ENCODE measurements at regions not wholly inside any gene's neighbourhood (a gene's known extent, or its start where the extent isn't known, plus 50 kb on each side); places are given as distances from the start of the nearest gene placed in this dataset.
"Not testable (repeated sequence)": the region's sequence is repeated elsewhere in the genome, so short reads cannot be mapped to it uniquely, and the experiment has no call there.

- not testable (repeated sequence) for DNase-seq
These were observed 54.4 kb upstream of the MUCL1 start for GRCh38 chr12:54799966-54800365.

GRCh38 chr12:54798651-54799050, 55.7 kb upstream of the MUCL1 start:
- DNase-seq = no peak

GRCh38 chr12:54796991-54797390, 57.3 kb upstream of the MUCL1 start:
- no peak for DNase-seq

GRCh38 chr12:54795644-54796043, 58.7 kb upstream of the MUCL1 start:
- no peak for DNase-seq

- DNase-seq = no peak
These were observed 68.2 kb upstream of the MUCL1 start for GRCh38 chr12:54786081-54786480.

- DNase-seq = no peak
These were observed 70.2 kb upstream of the MUCL1 start for GRCh38 chr12:54784115-54784514.

GRCh38 chr12:54777031-54777430, 77.3 kb upstream of the MUCL1 start:
- DNase-seq = peak in 1 of 2 donors; percentile 3

GRCh38 chr12:54773593-54773992, 80.7 kb upstream of the MUCL1 start:
- no peak for DNase-seq

GRCh38 chr12:54765652-54766051, 88.7 kb upstream of the MUCL1 start:
- no peak for DNase-seq

GRCh38 chr12:54762390-54762789, 91.9 kb upstream of the MUCL1 start:
- DNase-seq = no peak

GRCh38 chr12:54759751-54760150, 94.6 kb upstream of the MUCL1 start:
- DNase-seq = peak; percentile 4 to 36

GRCh38 chr12:54751493-54751892, 102.8 kb upstream of the MUCL1 start:
- no peak for DNase-seq

- DNase-seq = peak; percentile 29 to 68
These were observed 101.1 kb upstream of the DCD start for GRCh38 chr12:54749191-54749818.

GRCh38 chr12:54744590-54744989, 96.4 kb upstream of the DCD start:
- no peak for DNase-seq

GRCh38 chr12:54740882-54741281, 92.7 kb upstream of the DCD start:
- peak in 1 of 2 donors; percentile 29 for DNase-seq

- no peak for DNase-seq
These were observed 88.4 kb upstream of the DCD start for GRCh38 chr12:54736549-54736948.

- DNase-seq = no peak
These were observed 86.2 kb upstream of the DCD start for GRCh38 chr12:54734196-54734950.

- peak in 1 of 2 donors; percentile 35 for DNase-seq
These were observed 77.2 kb upstream of the DCD start for GRCh38 chr12:54725233-54725843.

GRCh38 chr12:54723379-54724256, 75.5 kb upstream of the DCD start:
- peak in 1 of 2 donors; percentile 63 for DNase-seq

GRCh38 chr12:54721312-54721711, 73.1 kb upstream of the DCD start:
- no peak for DNase-seq

GRCh38 chr12:54719691-54720090, 71.5 kb upstream of the DCD start:
- no peak for DNase-seq

- DNase-seq = no peak
These were observed 68.1 kb upstream of the DCD start for GRCh38 chr12:54716261-54716660.

GRCh38 chr12:54713876-54714275, 65.7 kb upstream of the DCD start:
- DNase-seq = not testable (repeated sequence)
